Activated B cell treated with CpG ODN at 0.5 μM for 24 hours (primary cell): ENCODE measurements at regions not wholly inside any gene's neighbourhood (a gene's known extent, or its start where the extent isn't known, plus 50 kb on each side); places are given as distances from the start of the nearest gene placed in this dataset.

Source experiments
- ATAC-seq: fragments of 200-7000 bp; cut with Tn5 transposase; one replicate; pipeline ENCODE4 v1.10.0; 2021; ENCODE audit warnings: low read depth, mild to moderate bottlenecking, moderate library complexity
- CTCF ChIA-PET: fragments of 350-600 bp; sonication (Branson Sonifier 250); formaldehyde crosslinking; loops from one replicate; lab custom pipeline; 2021; ENCODE audit warnings: antibody characterized with exemption; lab: Charles Lee
- POLR2A ChIA-PET: fragments of 350-600 bp; sonication (Branson Sonifier 250); formaldehyde crosslinking; loops from one replicate; lab custom pipeline; 2021; ENCODE audit warnings: antibody characterized with exemption; lab: Charles Lee
- DNase-seq: peaks from one replicate; pipeline ENCODE4 v3.0.0; 2022
- H3K27ac Mint-ChIP-seq: one replicate; pipeline ENCODE4 v1.8.0; 2020; ENCODE audit warnings: mixed read lengths
- H3K27me3 Mint-ChIP-seq: one replicate; pipeline ENCODE4 v1.8.0; 2021; ENCODE audit warnings: mixed read lengths
- H3K36me3 Mint-ChIP-seq: one replicate; pipeline ENCODE4 v1.8.0; 2021; ENCODE audit warnings: low read depth, mixed read lengths
- H3K4me1 Mint-ChIP-seq: one replicate; pipeline ENCODE4 v1.8.0; 2021; ENCODE audit warnings: mixed read lengths
- H3K4me3 Mint-ChIP-seq: one replicate; pipeline ENCODE4 v1.8.0; 2020; ENCODE audit warnings: mild to moderate bottlenecking, mixed read lengths
- H3K9me3 Mint-ChIP-seq: one replicate; pipeline ENCODE4 v1.8.0; 2020; ENCODE audit warnings: mixed read lengths
- CTCF ChIP-seq: fragments of 200-600 bp; IDR thresholded peaks from one replicate; pipeline ENCODE4 v1.8.0; 2022; ENCODE audit warnings: antibody characterized with exemption, mild to moderate bottlenecking
- intact Hi-C: fragments of 100-400 bp; cut with micrococcal nuclease; formaldehyde crosslinking; loops from one replicate; pipeline ENCODE4 v1.15.1; 2024

GRCh38 chr13:37406031-37406430 is 192.5 kb downstream of the POSTN start:
- H3K27ac Mint-ChIP-seq: no peak overlapping the region
- POLR2A ChIA-PET: no interaction called here
- H3K4me1 Mint-ChIP-seq: no peaks in the 10 kb centered on the region
- ATAC-seq (no peak), DNase-seq (no peak)
- peaks cover 6% of the 10 kb centered on the region for H3K9me3 Mint-ChIP-seq
- CTCF ChIA-PET: no interaction called here
- no peak for TF ChIP-seq CTCF
- no peaks in the 10 kb centered on the region for H3K27me3 Mint-ChIP-seq
- H3K36me3 Mint-ChIP-seq: no peaks in the 10 kb centered on the region
- intact Hi-C loops: no loop called here
- no peak overlapping the region for H3K4me3 Mint-ChIP-seq

- no peak for DNase-seq
- ATAC-seq: no peak
- Mint-ChIP-seq H3K27me3 (no peaks in the 10 kb centered on the region), H3K36me3 (no peaks in the 10 kb centered on the region), H3K27ac (no peak overlapping the region), H3K4me3 (no peak overlapping the region), H3K4me1 (no peaks in the 10 kb centered on the region), H3K9me3 (peaks cover 8% of the 10 kb centered on the region)
- ChIA-PET POLR2A (no interaction called here), CTCF (no interaction called here)
- no peak for TF ChIP-seq CTCF
- intact Hi-C loops: no loop called here
These were observed 194.6 kb downstream of the POSTN start for GRCh38 chr13:37403776-37404527.

GRCh38 chr13:37401721-37402120 is 196.8 kb downstream of the POSTN start:
- CTCF ChIA-PET: no interaction called here

GRCh38 chr13:37397535-37397934 is 201.0 kb downstream of the POSTN start:
- CTCF ChIA-PET: no interaction called here
- POLR2A ChIA-PET: no interaction called here
- TF ChIP-seq CTCF: no peak
- Mint-ChIP-seq H3K36me3 (no peaks in the 10 kb centered on the region), H3K4me1 (no peaks in the 10 kb centered on the region), H3K27ac (no peak overlapping the region), H3K4me3 (no peak overlapping the region), H3K9me3 (peaks cover 10% of the 10 kb centered on the region), H3K27me3 (no peaks in the 10 kb centered on the region)
- ATAC-seq: no peak
- intact Hi-C loops: no loop called here
- DNase-seq: no peak

More at GRCh38 chr13:37401721-37402120, 196.8 kb downstream of the POSTN start:
- Mint-ChIP-seq H3K27me3 (no peaks in the 10 kb centered on the region), H3K36me3 (no peaks in the 10 kb centered on the region), H3K27ac (no peak overlapping the region), H3K4me3 (no peak overlapping the region), H3K9me3 (peaks cover 6% of the 10 kb centered on the region), H3K4me1 (no peaks in the 10 kb centered on the region)
- intact Hi-C loops: no loop called here
- no peak for TF ChIP-seq CTCF
- POLR2A ChIA-PET: no interaction called here
- ATAC-seq (no peak), DNase-seq (no peak)

GRCh38 chr13:37395544-37395943 is 203.0 kb downstream of the POSTN start:
- DNase-seq: no peak
- CTCF ChIA-PET: no interaction called here
- Mint-ChIP-seq H3K27ac (no peak overlapping the region), H3K9me3 (peaks cover 8% of the 10 kb centered on the region), H3K36me3 (no peaks in the 10 kb centered on the region), H3K4me1 (no peaks in the 10 kb centered on the region), H3K4me3 (no peak overlapping the region), H3K27me3 (no peaks in the 10 kb centered on the region)
- intact Hi-C loops: no loop called here
- POLR2A ChIA-PET: no interaction called here
- ATAC-seq: no peak
- TF ChIP-seq CTCF: no peak
